Epidermal melanocyte (primary cell): ENCODE measurements at regions not wholly inside any gene's neighbourhood (a gene's known extent, or its start where the extent isn't known, plus 50 kb on each side); places are given as distances from the start of the nearest gene placed in this dataset.

Source experiments
- DNase-seq: peaks from one replicate; pipeline ENCODE4 v3.0.0; 2011; ENCODE audit warnings: low spot score; ENCODE audit not compliant: insufficient read length

GRCh38 chr1:238568735-238569134 lies 678.0 kb upstream of the ZP4 start:
- DNase-seq, result no peak

GRCh38 chr1:238562341-238562740 lies 671.6 kb upstream of the ZP4 start:
- no peak for DNase-seq

GRCh38 chr1:238558746-238559145 lies 668.0 kb upstream of the ZP4 start:
- DNase-seq, result no peak

- no peak for DNase-seq
Observed at GRCh38 chr1:238558156-238558555, 667.4 kb upstream of the ZP4 start.

- DNase-seq, result no peak
Observed at GRCh38 chr1:238552271-238552670, 661.5 kb upstream of the ZP4 start.

GRCh38 chr1:238549137-238549536 lies 658.4 kb upstream of the ZP4 start:
- DNase-seq, result no peak

GRCh38 chr1:238546118-238546517 lies 655.4 kb upstream of the ZP4 start:
- no peak for DNase-seq

GRCh38 chr1:238537641-238538040 lies 646.9 kb upstream of the ZP4 start:
- no peak for DNase-seq

GRCh38 chr1:238530209-238530851 lies 639.6 kb upstream of the ZP4 start:
- no peak for DNase-seq

GRCh38 chr1:238517711-238518110 lies 627.0 kb upstream of the ZP4 start:
- DNase-seq, result no peak

- no peak for DNase-seq
Observed at GRCh38 chr1:238501290-238501689, 610.6 kb upstream of the ZP4 start.

- DNase-seq, result no peak
Observed at GRCh38 chr1:238499021-238499420, 608.3 kb upstream of the ZP4 start.

GRCh38 chr1:238492271-238492670 lies 601.5 kb upstream of the ZP4 start:
- no peak for DNase-seq

- no peak for DNase-seq
Observed at GRCh38 chr1:238491265-238491664, 600.5 kb upstream of the ZP4 start.

GRCh38 chr1:238489006-238489405 lies 598.3 kb upstream of the ZP4 start:
- DNase-seq, result no peak

GRCh38 chr1:238488401-238488800 lies 597.7 kb upstream of the ZP4 start:
- DNase-seq, result no peak

GRCh38 chr1:238487931-238488330 lies 597.2 kb upstream of the ZP4 start:
- DNase-seq, result no peak

- DNase-seq, result no peak
Observed at GRCh38 chr1:238485912-238486209, 595.1 kb upstream of the ZP4 start.

- no peak for DNase-seq
Observed at GRCh38 chr1:238485057-238485911, 594.6 kb upstream of the ZP4 start.

- DNase-seq, result no peak
Observed at GRCh38 chr1:238484121-238484520, 593.4 kb upstream of the ZP4 start.

GRCh38 chr1:238476841-238477240 lies 586.1 kb upstream of the ZP4 start:
- no peak for DNase-seq

- DNase-seq, result no peak
Observed at GRCh38 chr1:238475712-238476111, 585.0 kb upstream of the ZP4 start.

- no peak for DNase-seq
Observed at GRCh38 chr1:238474263-238474662, 583.5 kb upstream of the ZP4 start.
